Kidney epithelial cell (primary cell): ENCODE measurements at regions not wholly inside any gene's neighbourhood (a gene's known extent, or its start where the extent isn't known, plus 50 kb on each side); places are given as distances from the start of the nearest gene placed in this dataset.

ENCODE experiments used
- DNase-seq: peaks from one replicate; pipeline ENCODE4 v3.0.0-alpha.2; 2010; ENCODE audit warnings: low read depth
- H3K27me3 ChIP-seq: 2 replicates; pipeline ENCODE4 v1.6.0; 2011; ENCODE audit warnings: low read length; ENCODE audit not compliant: control insufficient read depth, insufficient read depth
- H3K36me3 ChIP-seq: 2 replicates; pipeline ENCODE4 v1.5.1; 2011; ENCODE audit warnings: low read length; ENCODE audit not compliant: control insufficient read depth, insufficient read depth
- H3K4me3 ChIP-seq: 2 replicates; pipeline ENCODE4 v1.5.1; 2011; ENCODE audit warnings: low read depth, mild to moderate bottlenecking, control low read depth, low read length
- TF ChIP-seq, protein P1 (sequence below): IDR thresholded peaks from 2 replicates; pipeline ENCODE4 v1.5.1; 2011; ENCODE audit warnings: mild to moderate bottlenecking, moderate library complexity, low read length, control low read depth, inconsistent platforms; ENCODE audit not compliant: insufficient read depth, poor library complexity, severe bottlenecking

- H3K36me3 ChIP-seq: no peaks in the 10 kb centered on the region
- no peaks in the 10 kb centered on the region for H3K27me3 ChIP-seq
- TF ChIP-seq, protein P1, sequence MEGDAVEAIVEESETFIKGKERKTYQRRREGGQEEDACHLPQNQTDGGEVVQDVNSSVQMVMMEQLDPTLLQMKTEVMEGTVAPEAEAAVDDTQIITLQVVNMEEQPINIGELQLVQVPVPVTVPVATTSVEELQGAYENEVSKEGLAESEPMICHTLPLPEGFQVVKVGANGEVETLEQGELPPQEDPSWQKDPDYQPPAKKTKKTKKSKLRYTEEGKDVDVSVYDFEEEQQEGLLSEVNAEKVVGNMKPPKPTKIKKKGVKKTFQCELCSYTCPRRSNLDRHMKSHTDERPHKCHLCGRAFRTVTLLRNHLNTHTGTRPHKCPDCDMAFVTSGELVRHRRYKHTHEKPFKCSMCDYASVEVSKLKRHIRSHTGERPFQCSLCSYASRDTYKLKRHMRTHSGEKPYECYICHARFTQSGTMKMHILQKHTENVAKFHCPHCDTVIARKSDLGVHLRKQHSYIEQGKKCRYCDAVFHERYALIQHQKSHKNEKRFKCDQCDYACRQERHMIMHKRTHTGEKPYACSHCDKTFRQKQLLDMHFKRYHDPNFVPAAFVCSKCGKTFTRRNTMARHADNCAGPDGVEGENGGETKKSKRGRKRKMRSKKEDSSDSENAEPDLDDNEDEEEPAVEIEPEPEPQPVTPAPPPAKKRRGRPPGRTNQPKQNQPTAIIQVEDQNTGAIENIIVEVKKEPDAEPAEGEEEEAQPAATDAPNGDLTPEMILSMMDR: no peak
- no peak for DNase-seq
- H3K4me3 ChIP-seq: no peak overlapping the region
Measured at GRCh38 chr3:66585520-66586095, 84.8 kb upstream of the LRIG1 start.

- TF ChIP-seq, protein P1: no peak
- no peaks in the 10 kb centered on the region for H3K36me3 ChIP-seq
Measured at GRCh38 chr3:66586853-66587252, 86.0 kb upstream of the LRIG1 start.

DNA sequence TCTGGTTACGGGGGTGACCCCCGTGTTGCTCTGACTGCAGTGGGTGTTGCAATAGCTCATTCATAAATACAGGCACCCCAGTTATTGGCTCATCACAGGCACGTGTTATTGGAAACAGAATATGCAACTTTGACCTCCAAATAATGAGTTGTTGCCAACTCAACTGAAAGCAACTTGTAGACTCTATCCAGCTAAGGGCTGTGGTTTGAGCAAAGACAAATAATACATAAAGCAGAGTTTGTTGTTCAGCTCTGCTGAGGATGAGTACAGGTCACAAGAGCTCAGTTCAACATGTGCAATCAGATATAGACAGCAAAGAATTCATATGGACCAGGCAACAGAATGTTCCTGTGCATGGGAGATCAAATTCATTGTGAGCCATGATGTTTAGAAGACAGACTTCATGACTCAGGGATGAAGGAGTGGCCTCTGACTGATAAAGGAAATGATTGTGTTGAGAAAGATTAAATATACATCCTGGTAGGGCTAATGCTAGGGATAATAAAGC is 87.6 kb upstream of the LRIG1 start:
- no peaks in the 10 kb centered on the region for H3K27me3 ChIP-seq
- no peaks in the 10 kb centered on the region for H3K36me3 ChIP-seq
- H3K4me3 ChIP-seq: no peak overlapping the region
- no peak for DNase-seq
- TF ChIP-seq, protein P1: no peak

More at GRCh38 chr3:66586853-66587252, 86.0 kb upstream of the LRIG1 start:
- Histone ChIP-seq H3K27me3 (no peaks in the 10 kb centered on the region), H3K4me3 (no peak overlapping the region)
- DNase-seq: no peak

DNA sequence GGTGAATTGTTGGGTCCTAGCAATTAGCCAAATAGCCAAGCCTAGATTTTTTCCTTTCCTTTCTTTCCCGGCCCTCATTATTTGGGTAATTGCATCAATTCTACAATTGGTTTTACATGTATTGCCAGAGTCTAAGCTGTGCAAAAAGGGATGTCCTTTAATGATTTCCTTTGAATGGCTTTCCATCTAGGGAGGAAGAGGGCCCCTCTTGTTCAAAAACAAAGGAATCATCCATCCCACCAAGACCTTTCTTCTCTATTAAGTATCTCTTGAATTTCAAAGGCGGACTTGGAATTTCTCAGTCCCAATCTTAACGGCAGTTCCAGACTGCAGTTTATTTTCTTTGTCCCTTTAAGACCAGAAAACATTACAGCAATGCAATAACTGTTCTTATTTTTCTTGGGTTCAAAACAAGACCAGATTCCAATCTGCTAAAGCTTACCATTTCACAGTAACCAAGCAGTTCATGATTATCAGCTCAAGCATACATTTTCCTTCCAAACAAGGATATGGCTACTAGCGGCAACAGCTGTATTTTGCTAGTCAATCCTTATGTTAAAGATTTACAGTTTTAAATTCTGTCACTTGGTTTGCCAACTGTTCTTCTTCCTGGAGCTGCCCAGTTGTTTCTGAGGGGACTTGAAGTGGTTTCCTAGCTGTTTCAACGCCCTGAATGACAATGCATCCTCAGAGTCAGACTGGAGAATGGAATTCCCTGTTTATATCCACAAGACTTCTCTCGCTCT is 91.4 kb upstream of the LRIG1 start:
- Histone ChIP-seq H3K36me3 (no peaks in the 10 kb centered on the region), H3K27me3 (no peaks in the 10 kb centered on the region), H3K4me3 (no peak overlapping the region)
- DNase-seq: no peak
- TF ChIP-seq, protein P1: no peak

GRCh38 chr3:66592927-66593625 is 92.3 kb upstream of the LRIG1 start:
- TF ChIP-seq, protein P1: no peak
- no peak for DNase-seq
- H3K36me3 ChIP-seq: no peaks in the 10 kb centered on the region

More at GRCh38 chr3:66592927-66593625, 92.3 kb upstream of the LRIG1 start:
- no peak overlapping the region for H3K4me3 ChIP-seq
- H3K27me3 ChIP-seq: no peaks in the 10 kb centered on the region
